ENCODE measurements at regions not wholly inside any gene's neighbourhood (a gene's known extent, or its start where the extent isn't known, plus 50 kb on each side); places are given as distances from the start of the nearest gene placed in this dataset.

DNA sequence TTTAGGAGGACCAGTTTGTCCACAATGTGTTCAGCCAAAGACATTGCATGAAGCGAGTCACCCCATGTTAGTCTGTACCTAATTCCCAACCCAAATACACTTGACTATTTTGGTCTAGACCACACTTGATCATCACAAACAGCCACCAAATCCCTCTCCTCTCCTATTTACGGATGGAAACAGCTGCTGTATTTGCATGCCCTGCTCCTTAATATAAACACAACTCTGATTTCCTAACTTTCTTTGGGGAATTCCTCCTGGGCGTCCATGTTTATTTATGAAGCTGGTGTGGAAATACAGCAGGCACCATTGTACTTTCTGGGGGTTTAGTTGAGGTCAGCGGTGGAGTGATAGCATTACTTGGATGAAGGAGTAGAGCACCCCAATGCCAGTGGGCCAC lies 235.2 kb downstream of the TLE3 start (continued):
- TF ChIP-seq, protein P1, sequence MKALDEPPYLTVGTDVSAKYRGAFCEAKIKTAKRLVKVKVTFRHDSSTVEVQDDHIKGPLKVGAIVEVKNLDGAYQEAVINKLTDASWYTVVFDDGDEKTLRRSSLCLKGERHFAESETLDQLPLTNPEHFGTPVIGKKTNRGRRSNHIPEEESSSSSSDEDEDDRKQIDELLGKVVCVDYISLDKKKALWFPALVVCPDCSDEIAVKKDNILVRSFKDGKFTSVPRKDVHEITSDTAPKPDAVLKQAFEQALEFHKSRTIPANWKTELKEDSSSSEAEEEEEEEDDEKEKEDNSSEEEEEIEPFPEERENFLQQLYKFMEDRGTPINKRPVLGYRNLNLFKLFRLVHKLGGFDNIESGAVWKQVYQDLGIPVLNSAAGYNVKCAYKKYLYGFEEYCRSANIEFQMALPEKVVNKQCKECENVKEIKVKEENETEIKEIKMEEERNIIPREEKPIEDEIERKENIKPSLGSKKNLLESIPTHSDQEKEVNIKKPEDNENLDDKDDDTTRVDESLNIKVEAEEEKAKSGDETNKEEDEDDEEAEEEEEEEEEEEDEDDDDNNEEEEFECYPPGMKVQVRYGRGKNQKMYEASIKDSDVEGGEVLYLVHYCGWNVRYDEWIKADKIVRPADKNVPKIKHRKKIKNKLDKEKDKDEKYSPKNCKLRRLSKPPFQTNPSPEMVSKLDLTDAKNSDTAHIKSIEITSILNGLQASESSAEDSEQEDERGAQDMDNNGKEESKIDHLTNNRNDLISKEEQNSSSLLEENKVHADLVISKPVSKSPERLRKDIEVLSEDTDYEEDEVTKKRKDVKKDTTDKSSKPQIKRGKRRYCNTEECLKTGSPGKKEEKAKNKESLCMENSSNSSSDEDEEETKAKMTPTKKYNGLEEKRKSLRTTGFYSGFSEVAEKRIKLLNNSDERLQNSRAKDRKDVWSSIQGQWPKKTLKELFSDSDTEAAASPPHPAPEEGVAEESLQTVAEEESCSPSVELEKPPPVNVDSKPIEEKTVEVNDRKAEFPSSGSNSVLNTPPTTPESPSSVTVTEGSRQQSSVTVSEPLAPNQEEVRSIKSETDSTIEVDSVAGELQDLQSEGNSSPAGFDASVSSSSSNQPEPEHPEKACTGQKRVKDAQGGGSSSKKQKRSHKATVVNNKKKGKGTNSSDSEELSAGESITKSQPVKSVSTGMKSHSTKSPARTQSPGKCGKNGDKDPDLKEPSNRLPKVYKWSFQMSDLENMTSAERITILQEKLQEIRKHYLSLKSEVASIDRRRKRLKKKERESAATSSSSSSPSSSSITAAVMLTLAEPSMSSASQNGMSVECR (CRISPR knock-in tag; IDR thresholded peaks at IDR 0.05; ENCODE audit: borderline replicate concordance) = no peak
- TF ChIP-seq, protein P2, sequence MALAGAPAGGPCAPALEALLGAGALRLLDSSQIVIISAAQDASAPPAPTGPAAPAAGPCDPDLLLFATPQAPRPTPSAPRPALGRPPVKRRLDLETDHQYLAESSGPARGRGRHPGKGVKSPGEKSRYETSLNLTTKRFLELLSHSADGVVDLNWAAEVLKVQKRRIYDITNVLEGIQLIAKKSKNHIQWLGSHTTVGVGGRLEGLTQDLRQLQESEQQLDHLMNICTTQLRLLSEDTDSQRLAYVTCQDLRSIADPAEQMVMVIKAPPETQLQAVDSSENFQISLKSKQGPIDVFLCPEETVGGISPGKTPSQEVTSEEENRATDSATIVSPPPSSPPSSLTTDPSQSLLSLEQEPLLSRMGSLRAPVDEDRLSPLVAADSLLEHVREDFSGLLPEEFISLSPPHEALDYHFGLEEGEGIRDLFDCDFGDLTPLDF (CRISPR knock-in tag; IDR thresholded peaks at IDR 0.05) = no peak
- TF ChIP-seq ATF1 (CRISPR knock-in tag; IDR thresholded peaks at IDR 0.05) = no peak

DNA sequence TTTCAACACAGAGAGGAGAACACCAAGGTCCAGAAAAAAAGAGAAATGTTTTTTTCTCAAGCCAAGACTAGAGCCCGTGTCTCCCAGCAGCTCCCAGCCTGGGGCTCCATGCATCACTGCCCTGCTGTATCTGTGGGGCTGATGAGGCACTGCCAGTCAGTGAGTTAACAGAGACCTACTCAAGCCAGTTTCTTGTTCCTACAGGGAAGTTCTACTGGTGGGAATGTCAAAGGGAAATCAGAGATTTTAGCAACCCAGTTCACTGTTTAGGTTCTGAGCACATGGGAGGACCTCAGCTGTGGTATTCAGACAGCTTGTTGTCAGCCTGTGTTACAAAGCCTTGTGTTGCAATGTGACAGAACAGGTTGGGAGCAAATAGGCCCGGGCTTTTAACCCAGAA lies 234.3 kb downstream of the TLE3 start:
- Mint-ChIP-seq H3K27ac (no peak overlapping the region), H3K9me3 (peaks cover 28% of the 10 kb centered on the region), H3K36me3 (0 out of 2 replicates have a peak, but pooled peaks cover 2% of the 10 kb centered on the region), H3K4me3 (no peak overlapping the region), H3K4me1 (peaks cover 3% of the 10 kb centered on the region; the same call in 1 of the 2 replicates), H3K27me3 (ENCODE audit: low read depth) (no peaks in the 10 kb centered on the region)
- ChIA-PET CTCF (no interaction called here), POLR2A (no interaction called here)
- DNase-seq (ENCODE audit: low spot score) = no peak
- TF ChIP-seq TEAD4 (CRISPR knock-in tag; IDR thresholded peaks at IDR 0.05) (no peak), TCF7 (CRISPR knock-in tag; IDR thresholded peaks at IDR 0.05; ENCODE audit: low read depth) (no peak)
- no peak for ATAC-seq

DNA sequence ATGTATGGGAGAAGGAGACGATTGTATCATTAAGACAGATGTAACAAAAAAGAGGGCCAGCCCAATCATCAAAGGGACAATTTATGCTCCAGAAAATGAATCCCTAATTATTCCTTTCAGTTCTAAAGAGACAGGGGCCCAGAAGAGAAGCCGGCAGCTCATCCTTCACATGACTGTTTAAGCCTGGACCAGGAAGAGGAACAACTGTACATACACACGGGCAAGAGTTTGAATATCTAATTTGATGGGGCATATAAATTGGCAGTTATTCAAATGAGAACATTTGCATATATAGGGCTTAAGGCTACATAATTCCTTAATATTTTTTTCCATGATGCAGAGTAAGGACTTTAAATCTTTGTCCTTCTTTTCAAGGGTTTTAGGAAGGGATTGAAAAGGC lies 232.3 kb downstream of the TLE3 start:
- DNase-seq (ENCODE audit: low spot score) (no peak), ATAC-seq (no peak)
- ChIA-PET CTCF (interaction anchor here (1.1 kb wide), 1 partner anchor 387 kb away, joined by 3 read pairs; no protein-coding TSS in a partner anchor), POLR2A (no interaction called here)
- H3K9me3 Mint-ChIP-seq = peaks cover 28% of the 10 kb centered on the region
- no peak overlapping the region for H3K27ac Mint-ChIP-seq
- 0 out of 2 replicates have a peak, but pooled peaks cover 2% of the 10 kb centered on the region for H3K36me3 Mint-ChIP-seq
- TF ChIP-seq ESRRA (CRISPR knock-in tag; IDR thresholded peaks at IDR 0.05; ENCODE audit: borderline replicate concordance) = no peak
- TF ChIP-seq GABPB1 (CRISPR knock-in tag; IDR thresholded peaks at IDR 0.05) = no peak
- TF ChIP-seq TEAD1 (CRISPR knock-in tag; IDR thresholded peaks at IDR 0.05) = no peak
- TF ChIP-seq, protein P3, sequence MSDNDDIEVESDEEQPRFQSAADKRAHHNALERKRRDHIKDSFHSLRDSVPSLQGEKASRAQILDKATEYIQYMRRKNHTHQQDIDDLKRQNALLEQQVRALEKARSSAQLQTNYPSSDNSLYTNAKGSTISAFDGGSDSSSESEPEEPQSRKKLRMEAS (CRISPR knock-in tag; IDR thresholded peaks at IDR 0.05) = no peak
- TF ChIP-seq ZNF121 (CRISPR knock-in tag; IDR thresholded peaks at IDR 0.05) = no peak
- TF ChIP-seq ETV6 (CRISPR knock-in tag; IDR thresholded peaks at IDR 0.05) = no peak
- TF ChIP-seq JUN (CRISPR knock-in tag; IDR thresholded peaks at IDR 0.05) = no peak
- no peak for TF ChIP-seq JAZF1 (CRISPR knock-in tag; IDR thresholded peaks at IDR 0.05)
- TF ChIP-seq MYBL2 (CRISPR knock-in tag; IDR thresholded peaks at IDR 0.05) = no peak
- no peak for TF ChIP-seq SMAD4 (CRISPR knock-in tag; IDR thresholded peaks at IDR 0.05)
- no peak for TF ChIP-seq NFATC4 (CRISPR knock-in tag; IDR thresholded peaks at IDR 0.05)
- TF ChIP-seq, protein P4, sequence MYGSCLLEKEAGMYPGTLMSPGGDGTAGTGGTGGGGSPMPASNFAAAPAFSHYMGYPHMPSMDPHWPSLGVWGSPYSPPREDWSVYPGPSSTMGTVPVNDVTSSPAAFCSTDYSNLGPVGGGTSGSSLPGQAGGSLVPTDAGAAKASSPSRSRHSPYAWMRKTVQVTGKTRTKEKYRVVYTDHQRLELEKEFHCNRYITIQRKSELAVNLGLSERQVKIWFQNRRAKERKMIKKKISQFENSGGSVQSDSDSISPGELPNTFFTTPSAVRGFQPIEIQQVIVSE (CRISPR knock-in tag; IDR thresholded peaks at IDR 0.05; ENCODE audit: borderline replicate concordance) = no peak
- TF ChIP-seq, protein P5, sequence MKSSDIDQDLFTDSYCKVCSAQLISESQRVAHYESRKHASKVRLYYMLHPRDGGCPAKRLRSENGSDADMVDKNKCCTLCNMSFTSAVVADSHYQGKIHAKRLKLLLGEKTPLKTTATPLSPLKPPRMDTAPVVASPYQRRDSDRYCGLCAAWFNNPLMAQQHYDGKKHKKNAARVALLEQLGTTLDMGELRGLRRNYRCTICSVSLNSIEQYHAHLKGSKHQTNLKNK (CRISPR knock-in tag; IDR thresholded peaks at IDR 0.05) = no peak
- TF ChIP-seq, protein P6, sequence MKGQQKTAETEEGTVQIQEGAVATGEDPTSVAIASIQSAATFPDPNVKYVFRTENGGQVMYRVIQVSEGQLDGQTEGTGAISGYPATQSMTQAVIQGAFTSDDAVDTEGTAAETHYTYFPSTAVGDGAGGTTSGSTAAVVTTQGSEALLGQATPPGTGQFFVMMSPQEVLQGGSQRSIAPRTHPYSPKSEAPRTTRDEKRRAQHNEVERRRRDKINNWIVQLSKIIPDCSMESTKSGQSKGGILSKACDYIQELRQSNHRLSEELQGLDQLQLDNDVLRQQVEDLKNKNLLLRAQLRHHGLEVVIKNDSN (CRISPR knock-in tag; IDR thresholded peaks at IDR 0.05) = no peak
- TF ChIP-seq, protein P7, sequence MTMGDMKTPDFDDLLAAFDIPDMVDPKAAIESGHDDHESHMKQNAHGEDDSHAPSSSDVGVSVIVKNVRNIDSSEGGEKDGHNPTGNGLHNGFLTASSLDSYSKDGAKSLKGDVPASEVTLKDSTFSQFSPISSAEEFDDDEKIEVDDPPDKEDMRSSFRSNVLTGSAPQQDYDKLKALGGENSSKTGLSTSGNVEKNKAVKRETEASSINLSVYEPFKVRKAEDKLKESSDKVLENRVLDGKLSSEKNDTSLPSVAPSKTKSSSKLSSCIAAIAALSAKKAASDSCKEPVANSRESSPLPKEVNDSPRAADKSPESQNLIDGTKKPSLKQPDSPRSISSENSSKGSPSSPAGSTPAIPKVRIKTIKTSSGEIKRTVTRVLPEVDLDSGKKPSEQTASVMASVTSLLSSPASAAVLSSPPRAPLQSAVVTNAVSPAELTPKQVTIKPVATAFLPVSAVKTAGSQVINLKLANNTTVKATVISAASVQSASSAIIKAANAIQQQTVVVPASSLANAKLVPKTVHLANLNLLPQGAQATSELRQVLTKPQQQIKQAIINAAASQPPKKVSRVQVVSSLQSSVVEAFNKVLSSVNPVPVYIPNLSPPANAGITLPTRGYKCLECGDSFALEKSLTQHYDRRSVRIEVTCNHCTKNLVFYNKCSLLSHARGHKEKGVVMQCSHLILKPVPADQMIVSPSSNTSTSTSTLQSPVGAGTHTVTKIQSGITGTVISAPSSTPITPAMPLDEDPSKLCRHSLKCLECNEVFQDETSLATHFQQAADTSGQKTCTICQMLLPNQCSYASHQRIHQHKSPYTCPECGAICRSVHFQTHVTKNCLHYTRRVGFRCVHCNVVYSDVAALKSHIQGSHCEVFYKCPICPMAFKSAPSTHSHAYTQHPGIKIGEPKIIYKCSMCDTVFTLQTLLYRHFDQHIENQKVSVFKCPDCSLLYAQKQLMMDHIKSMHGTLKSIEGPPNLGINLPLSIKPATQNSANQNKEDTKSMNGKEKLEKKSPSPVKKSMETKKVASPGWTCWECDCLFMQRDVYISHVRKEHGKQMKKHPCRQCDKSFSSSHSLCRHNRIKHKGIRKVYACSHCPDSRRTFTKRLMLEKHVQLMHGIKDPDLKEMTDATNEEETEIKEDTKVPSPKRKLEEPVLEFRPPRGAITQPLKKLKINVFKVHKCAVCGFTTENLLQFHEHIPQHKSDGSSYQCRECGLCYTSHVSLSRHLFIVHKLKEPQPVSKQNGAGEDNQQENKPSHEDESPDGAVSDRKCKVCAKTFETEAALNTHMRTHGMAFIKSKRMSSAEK (CRISPR knock-in tag; IDR thresholded peaks at IDR 0.05; ENCODE audit: borderline replicate concordance) = no peak
- no peaks in the 10 kb centered on the region for H3K27me3 Mint-ChIP-seq (ENCODE audit: low read depth)
- peaks cover 3% of the 10 kb centered on the region; the same call in 1 of the 2 replicates for H3K4me1 Mint-ChIP-seq
- no peak overlapping the region for H3K4me3 Mint-ChIP-seq

Measured in WTC11 (cell line).